WI38 (cell line): ENCODE measurements at regions not wholly inside any gene's neighbourhood (a gene's known extent, or its start where the extent isn't known, plus 50 kb on each side); places are given as distances from the start of the nearest gene placed in this dataset.

Experiments used
- H3K4me3 ChIP-seq: 2 replicates; pipeline ENCODE4 v1.5.1; 2011; ENCODE audit warnings: low read depth, mild to moderate bottlenecking, control low read depth, low read length
- CTCF ChIP-seq: IDR thresholded peaks from 2 replicates; pipeline ENCODE4 v1.5.1; 2012; ENCODE audit warnings: low read depth, mild to moderate bottlenecking, control low read depth, low read length

- H3K4me3 ChIP-seq: no peak overlapping the region
- TF ChIP-seq CTCF: no peak
Measured at GRCh38 chr2:71788186-71788525, 334.8 kb downstream of the DYSF start.

- H3K4me3 ChIP-seq: no peak overlapping the region
- TF ChIP-seq CTCF: no peak
Measured at GRCh38 chr2:71787476-71788185, 334.3 kb downstream of the DYSF start.

- TF ChIP-seq CTCF: no peak
- no peak overlapping the region for H3K4me3 ChIP-seq
Measured at GRCh38 chr2:71787108-71787415, 333.7 kb downstream of the DYSF start.

- no peak overlapping the region for H3K4me3 ChIP-seq
- no peak for TF ChIP-seq CTCF
Measured at GRCh38 chr2:71786291-71787107, 333.1 kb downstream of the DYSF start.

GRCh38 chr2:71785516-71785981, 332.2 kb downstream of the DYSF start:
- no peak overlapping the region for H3K4me3 ChIP-seq
- no peak for TF ChIP-seq CTCF

GRCh38 chr2:71784734-71785511, 331.6 kb downstream of the DYSF start:
- no peak for TF ChIP-seq CTCF
- H3K4me3 ChIP-seq: no peak overlapping the region
